B cell (primary cell): ENCODE measurements at regions not wholly inside any gene's neighbourhood (a gene's known extent, or its start where the extent isn't known, plus 50 kb on each side); places are given as distances from the start of the nearest gene placed in this dataset.

Source experiments
- ATAC-seq: fragments of 200-7000 bp; cut with Tn5 transposase; one replicate; pipeline ENCODE4 v1.10.0; 2021; ENCODE audit warnings: low read depth, mild to moderate bottlenecking, moderate number of reproducible peaks, moderate library complexity
- CTCF ChIA-PET: fragments of 350-600 bp; sonication (Branson Sonifier 250); formaldehyde crosslinking; loops from one replicate; lab custom pipeline; 2021; ENCODE audit warnings: antibody characterized with exemption, inconsistent platforms; lab: Charles Lee
- POLR2A ChIA-PET: fragments of 350-600 bp; sonication (Branson Sonifier 250); formaldehyde crosslinking; loops from one replicate; lab custom pipeline; 2021; ENCODE audit warnings: antibody characterized with exemption; lab: Charles Lee
- DNase-seq: peaks from one replicate; pipeline ENCODE4 v3.0.0; 2013
- H2AFZ ChIP-seq: 2 replicates; pipeline ENCODE4 v1.6.1; 2012; ENCODE audit warnings: mild to moderate bottlenecking, low read depth, low read length; ENCODE audit not compliant: insufficient read depth, poor library complexity, severe bottlenecking
- H3K27ac ChIP-seq, 2 donors: 1 replicate in 1 of 2; 2 replicates in 1 of 2; pipeline ENCODE4 v1.5.1; 2012 to 2013; ENCODE audit warnings: low read length in 2 of 2, mild to moderate bottlenecking in 2 of 2, moderate library complexity in 1 of 2
- H3K27me3 ChIP-seq, 4 experiments: fragments of 200-600 bp in 1 of 4; sonication (generic) in 1 of 4; replicated peaks in 1 of 4; 1 replicate in 2 of 4; 2 replicates in 2 of 4; pipeline versions ENCODE4 v1.6.1 to v1.7.0; 2013 to 2016; ENCODE audit warnings: low read length in 3 of 4, mild to moderate bottlenecking in 2 of 4, mixed read lengths in 1 of 4, moderate library complexity in 1 of 4; ENCODE audit not compliant: insufficient read depth in 4 of 4, control insufficient read depth in 3 of 4; ENCODE audit errors: control extremely low read depth in 1 of 4
- H3K36me3 ChIP-seq, 2 experiments: replicated peaks in 1 of 2; 1 replicate in 1 of 2; 2 replicates in 1 of 2; pipeline versions ENCODE4 v1.6.1 to v1.7.1; 2013; ENCODE audit warnings: low read length in 1 of 2; ENCODE audit not compliant: insufficient read depth in 2 of 2, control insufficient read depth in 1 of 2; ENCODE audit errors: control extremely low read depth in 1 of 2, extremely low read depth in 1 of 2
- H3K4me1 ChIP-seq, 2 donors: fragments of 200-600 bp in 1 of 2; sonication (generic) in 1 of 2; 1 replicate in 1 of 2; 2 replicates in 1 of 2; pipeline versions ENCODE4 v1.5.1 to v1.6.1; 2013 to 2017; ENCODE audit warnings: low read length in 2 of 2; ENCODE audit not compliant: control insufficient read depth in 2 of 2, insufficient read depth in 2 of 2
- H3K4me2 ChIP-seq: replicated peaks from 2 replicates; pipeline ENCODE3; 2012; ENCODE audit warnings: mild to moderate bottlenecking, low read depth, low read length; ENCODE audit not compliant: poor library complexity, severe bottlenecking
- H3K4me3 ChIP-seq, 5 experiments: fragments of 200-600 bp in 1 of 5; sonication (generic) in 1 of 5; 1 replicate in 3 of 5; 2 replicates in 2 of 5; pipeline versions ENCODE4 v1.5.1 to v1.7.0; 2011 to 2016; ENCODE audit warnings: low read length in 4 of 5, mild to moderate bottlenecking in 4 of 5, low read depth in 2 of 5, control low read depth in 1 of 5, moderate library complexity in 1 of 5; ENCODE audit not compliant: insufficient read depth in 1 of 5; ENCODE audit errors: control extremely low read depth in 1 of 5, extremely low read depth in 1 of 5
- H3K79me2 ChIP-seq: fragments of 200-600 bp; sonication (generic); one replicate; pipeline ENCODE4 v1.6.0; 2016; ENCODE audit warnings: low read length; ENCODE audit not compliant: control insufficient read depth, insufficient read depth
- H3K9ac ChIP-seq: fragments of 200-600 bp; sonication (generic); 2 replicates; pipeline ENCODE4 v1.6.1; 2017; ENCODE audit warnings: mild to moderate bottlenecking, low read length, moderate library complexity
- H3K9me3 ChIP-seq, 3 donors: one replicate each; pipeline versions ENCODE4 v1.6.1 to v1.7.1; 2013; ENCODE audit warnings: low read length in 2 of 3; ENCODE audit not compliant: control insufficient read depth in 2 of 3, insufficient read depth in 1 of 3; ENCODE audit errors: control extremely low read depth in 1 of 3
- H4K20me1 ChIP-seq: 2 replicates; pipeline ENCODE4 v1.6.0; 2012; ENCODE audit warnings: mild to moderate bottlenecking, low read length; ENCODE audit not compliant: insufficient read depth, control insufficient read depth, poor library complexity, severe bottlenecking
- H3K27ac Mint-ChIP-seq: one replicate; pipeline ENCODE4 v1.8.0; 2021; ENCODE audit warnings: mixed read lengths
- H3K27me3 Mint-ChIP-seq: one replicate; pipeline ENCODE4 v1.8.0; 2021; ENCODE audit warnings: mixed read lengths
- H3K4me1 Mint-ChIP-seq: one replicate; pipeline ENCODE4 v1.8.0; 2021; ENCODE audit warnings: mixed read lengths
- H3K4me3 Mint-ChIP-seq: one replicate; pipeline ENCODE4 v1.8.0; 2021; ENCODE audit warnings: mixed read lengths
- H3K9me3 Mint-ChIP-seq: one replicate; pipeline ENCODE4 v1.8.0; 2022; ENCODE audit warnings: mixed read lengths; ENCODE audit not compliant: insufficient read depth
- EZH2 ChIP-seq: IDR thresholded peaks from 2 replicates; pipeline ENCODE4 v1.6.1; 2012; ENCODE audit warnings: borderline replicate concordance, low read depth, mild to moderate bottlenecking, moderate library complexity, low read length; ENCODE audit not compliant: insufficient read depth, poor library complexity, severe bottlenecking
- WGBS: methylation state at CpG from one replicate; pipeline ENCODE4 v1.1.5; 2013; ENCODE audit warnings: missing lambda C conversion rate; ENCODE audit not compliant: insufficient coverage; 5-methylcytosine and 5-hydroxymethylcytosine counted together
- intact Hi-C: fragments of 100-400 bp; cut with micrococcal nuclease; formaldehyde crosslinking; loops from one replicate; pipeline ENCODE4 v1.10.0; 2022
- TF ChIP-seq, protein P1 (sequence below): fragments of 200-600 bp; IDR thresholded peaks from one replicate; pipeline ENCODE4 v1.8.0; 2022; ENCODE audit warnings: antibody characterized with exemption, mild to moderate bottlenecking

DNA sequence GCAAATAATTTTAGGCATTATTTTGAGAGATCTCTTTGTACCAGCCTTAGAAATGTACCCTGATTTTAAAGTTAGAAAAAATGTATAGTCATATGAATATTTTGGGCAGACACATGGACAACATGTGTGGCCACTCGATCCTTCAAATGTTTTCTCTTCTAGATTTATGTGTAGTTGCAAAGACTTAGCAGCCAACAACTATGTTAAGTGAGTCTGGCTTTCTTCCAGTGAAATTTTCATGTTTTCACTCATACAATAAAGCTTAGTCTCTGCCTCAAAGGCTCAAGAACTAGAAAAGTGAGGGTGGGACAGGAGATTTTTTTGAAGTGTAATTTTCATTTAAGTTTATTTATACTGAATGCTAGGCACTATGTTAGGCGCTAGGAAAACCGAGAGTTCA is 207.7 kb upstream of the DACH1 start:
- H3K79me2 ChIP-seq: no peaks in the 10 kb centered on the region
- DNase-seq (no peak), ATAC-seq (no peak)
- Mint-ChIP-seq H3K4me3 (no peak overlapping the region), H3K27ac (no peak overlapping the region), H3K27me3 (no peaks in the 10 kb centered on the region), H3K9me3 (no peaks in the 10 kb centered on the region), H3K4me1 (no peaks in the 10 kb centered on the region)
- H3K9me3 ChIP-seq: no peaks in the 10 kb centered on the region
- no peak for TF ChIP-seq EZH2
- TF ChIP-seq, protein P1, sequence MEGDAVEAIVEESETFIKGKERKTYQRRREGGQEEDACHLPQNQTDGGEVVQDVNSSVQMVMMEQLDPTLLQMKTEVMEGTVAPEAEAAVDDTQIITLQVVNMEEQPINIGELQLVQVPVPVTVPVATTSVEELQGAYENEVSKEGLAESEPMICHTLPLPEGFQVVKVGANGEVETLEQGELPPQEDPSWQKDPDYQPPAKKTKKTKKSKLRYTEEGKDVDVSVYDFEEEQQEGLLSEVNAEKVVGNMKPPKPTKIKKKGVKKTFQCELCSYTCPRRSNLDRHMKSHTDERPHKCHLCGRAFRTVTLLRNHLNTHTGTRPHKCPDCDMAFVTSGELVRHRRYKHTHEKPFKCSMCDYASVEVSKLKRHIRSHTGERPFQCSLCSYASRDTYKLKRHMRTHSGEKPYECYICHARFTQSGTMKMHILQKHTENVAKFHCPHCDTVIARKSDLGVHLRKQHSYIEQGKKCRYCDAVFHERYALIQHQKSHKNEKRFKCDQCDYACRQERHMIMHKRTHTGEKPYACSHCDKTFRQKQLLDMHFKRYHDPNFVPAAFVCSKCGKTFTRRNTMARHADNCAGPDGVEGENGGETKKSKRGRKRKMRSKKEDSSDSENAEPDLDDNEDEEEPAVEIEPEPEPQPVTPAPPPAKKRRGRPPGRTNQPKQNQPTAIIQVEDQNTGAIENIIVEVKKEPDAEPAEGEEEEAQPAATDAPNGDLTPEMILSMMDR: no peak
- no peak overlapping the region for H3K27ac ChIP-seq
- H3K27me3 ChIP-seq: no peaks in the 10 kb centered on the region
- H2AFZ ChIP-seq: no peak overlapping the region
- H3K4me1 ChIP-seq: no peaks in the 10 kb centered on the region
- ChIA-PET POLR2A (no interaction called here), CTCF (no interaction called here)
- no peaks in the 10 kb centered on the region for H4K20me1 ChIP-seq
- no peaks in the 10 kb centered on the region for H3K36me3 ChIP-seq
- no peak overlapping the region for H3K4me3 ChIP-seq
- no CpG with 5 or more reads among the region's 3 CpGs for WGBS
- H3K9ac ChIP-seq: no peak overlapping the region
- intact Hi-C loops: no loop called here
- no peak overlapping the region for H3K4me2 ChIP-seq

DNA sequence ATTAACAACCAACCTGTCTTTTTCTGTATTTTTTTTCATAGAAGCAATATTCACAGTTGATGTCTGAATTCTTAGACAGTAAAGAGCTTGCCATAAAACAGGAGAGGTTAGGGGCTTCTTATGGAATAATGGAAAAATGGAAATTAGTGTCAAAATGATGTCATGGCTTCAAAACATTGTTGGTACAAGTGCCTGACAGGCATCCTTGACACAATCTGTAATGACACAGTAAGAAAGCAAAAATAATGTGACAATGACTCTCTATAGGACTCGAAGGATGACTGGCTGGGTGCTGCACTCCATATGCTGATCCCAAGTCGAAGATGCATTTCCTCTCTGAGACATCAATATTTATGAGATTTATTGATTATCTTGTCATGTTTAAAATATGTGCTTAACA is 205.3 kb upstream of the DACH1 start:
- no peaks in the 10 kb centered on the region for H4K20me1 ChIP-seq
- DNase-seq: no peak
- no peak overlapping the region for H3K4me3 ChIP-seq
- WGBS: no CpG with 5 or more reads among the region's 2 CpGs
- H3K27me3 ChIP-seq: no peaks in the 10 kb centered on the region
- no peak overlapping the region for H2AFZ ChIP-seq
- H3K9me3 Mint-ChIP-seq: no peaks in the 10 kb centered on the region
- no peak for ATAC-seq
- H3K9me3 ChIP-seq: no peaks in the 10 kb centered on the region
- no peak for TF ChIP-seq EZH2
- TF ChIP-seq, protein P1: no peak
- H3K4me2 ChIP-seq: no peak overlapping the region
- H3K27me3 Mint-ChIP-seq: no peaks in the 10 kb centered on the region
- H3K4me3 Mint-ChIP-seq: no peak overlapping the region
- no peaks in the 10 kb centered on the region for H3K79me2 ChIP-seq
- H3K27ac ChIP-seq: no peak overlapping the region
- intact Hi-C loops: no loop called here
- no peak overlapping the region for H3K27ac Mint-ChIP-seq
- POLR2A ChIA-PET: no interaction called here
- CTCF ChIA-PET: no interaction called here
- H3K4me1 ChIP-seq: no peaks in the 10 kb centered on the region
- H3K36me3 ChIP-seq: no peaks in the 10 kb centered on the region
- no peaks in the 10 kb centered on the region for H3K4me1 Mint-ChIP-seq
- H3K9ac ChIP-seq: no peak overlapping the region
